Ovary (tissue), 3 donors: ENCODE measurements at regions not wholly inside any gene's neighbourhood (a gene's known extent, or its start where the extent isn't known, plus 50 kb on each side); places are given as distances from the start of the nearest gene placed in this dataset.

Source experiments
- EP300 ChIP-seq: sonication (generic); formaldehyde crosslinking; IDR thresholded peaks from one replicate; pipeline ENCODE4 v1.6.1; 2017; ENCODE audit warnings: antibody characterized with exemption
- TF ChIP-seq, protein P1 (sequence below), 3 donors: fragments of 450-650 bp in 2 of 3; fragments of 200-600 bp in 1 of 3; IDR thresholded peaks; one replicate each; pipeline versions ENCODE4 v1.5.1 to v1.8.0; 2016 to 2022; ENCODE audit warnings: antibody characterized with exemption in 3 of 3, mild to moderate bottlenecking in 1 of 3
- donor health status: DM: no; HTN: no; CAD: no.

GRCh38 chr6:67300430-67301040 is 1334.5 kb upstream of the ADGRB3 start:
- TF ChIP-seq, protein P1, sequence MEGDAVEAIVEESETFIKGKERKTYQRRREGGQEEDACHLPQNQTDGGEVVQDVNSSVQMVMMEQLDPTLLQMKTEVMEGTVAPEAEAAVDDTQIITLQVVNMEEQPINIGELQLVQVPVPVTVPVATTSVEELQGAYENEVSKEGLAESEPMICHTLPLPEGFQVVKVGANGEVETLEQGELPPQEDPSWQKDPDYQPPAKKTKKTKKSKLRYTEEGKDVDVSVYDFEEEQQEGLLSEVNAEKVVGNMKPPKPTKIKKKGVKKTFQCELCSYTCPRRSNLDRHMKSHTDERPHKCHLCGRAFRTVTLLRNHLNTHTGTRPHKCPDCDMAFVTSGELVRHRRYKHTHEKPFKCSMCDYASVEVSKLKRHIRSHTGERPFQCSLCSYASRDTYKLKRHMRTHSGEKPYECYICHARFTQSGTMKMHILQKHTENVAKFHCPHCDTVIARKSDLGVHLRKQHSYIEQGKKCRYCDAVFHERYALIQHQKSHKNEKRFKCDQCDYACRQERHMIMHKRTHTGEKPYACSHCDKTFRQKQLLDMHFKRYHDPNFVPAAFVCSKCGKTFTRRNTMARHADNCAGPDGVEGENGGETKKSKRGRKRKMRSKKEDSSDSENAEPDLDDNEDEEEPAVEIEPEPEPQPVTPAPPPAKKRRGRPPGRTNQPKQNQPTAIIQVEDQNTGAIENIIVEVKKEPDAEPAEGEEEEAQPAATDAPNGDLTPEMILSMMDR (IDR thresholded peaks at IDR 0.05) = no peak
- no peak for TF ChIP-seq EP300
